Fibroblast of upper back skin (primary cell): ENCODE measurements at regions not wholly inside any gene's neighbourhood (a gene's known extent, or its start where the extent isn't known, plus 50 kb on each side); places are given as distances from the start of the nearest gene placed in this dataset.

Experiments
- DNase-seq: peaks from one replicate; pipeline ENCODE4 v3.0.0-alpha.2; 2013

GRCh38 chr10:78783753-78784152 is 285.0 kb upstream of the ZMIZ1 start:
- DNase-seq: no peak

GRCh38 chr10:78784546-78784945 is 284.2 kb upstream of the ZMIZ1 start:
- DNase-seq: no peak

GRCh38 chr10:78785066-78785465 is 283.7 kb upstream of the ZMIZ1 start:
- no peak for DNase-seq

GRCh38 chr10:78785991-78786390 is 282.8 kb upstream of the ZMIZ1 start:
- no peak for DNase-seq

GRCh38 chr10:78787125-78787524 is 281.6 kb upstream of the ZMIZ1 start:
- DNase-seq: no peak

- DNase-seq: no peak
These were observed 273.9 kb upstream of the ZMIZ1 start for GRCh38 chr10:78794736-78795455.

- peak; percentile 21 for DNase-seq
These were observed 269.6 kb upstream of the ZMIZ1 start for GRCh38 chr10:78798976-78799730.

- DNase-seq: no peak
These were observed 268.8 kb upstream of the ZMIZ1 start for GRCh38 chr10:78800006-78800405.

- DNase-seq: no peak
These were observed 268.0 kb upstream of the ZMIZ1 start for GRCh38 chr10:78800535-78801320.

GRCh38 chr10:78802431-78802830 is 266.3 kb upstream of the ZMIZ1 start:
- DNase-seq: no peak

- peak; percentile 89 for DNase-seq
These were observed 265.9 kb upstream of the ZMIZ1 start for GRCh38 chr10:78802866-78803265.

GRCh38 chr10:78803710-78804109 is 265.1 kb upstream of the ZMIZ1 start:
- no peak for DNase-seq

- no peak for DNase-seq
These were observed 264.2 kb upstream of the ZMIZ1 start for GRCh38 chr10:78804411-78805032.

- peak; percentile 99 for DNase-seq
These were observed 263.6 kb upstream of the ZMIZ1 start for GRCh38 chr10:78805176-78805575.

- no peak for DNase-seq
These were observed 262.0 kb upstream of the ZMIZ1 start for GRCh38 chr10:78806681-78807221.

GRCh38 chr10:78807504-78808203 is 261.1 kb upstream of the ZMIZ1 start:
- no peak for DNase-seq

GRCh38 chr10:78808286-78808685 is 260.5 kb upstream of the ZMIZ1 start:
- no peak for DNase-seq

- no peak for DNase-seq
These were observed 259.9 kb upstream of the ZMIZ1 start for GRCh38 chr10:78808736-78809367.

- DNase-seq: no peak
These were observed 257.6 kb upstream of the ZMIZ1 start for GRCh38 chr10:78811174-78811573.

- no peak for DNase-seq
These were observed 256.0 kb upstream of the ZMIZ1 start for GRCh38 chr10:78812571-78813318.

GRCh38 chr10:78813526-78813925 is 255.2 kb upstream of the ZMIZ1 start:
- no peak for DNase-seq
